Esophagus squamous epithelium (tissue), 5 donors: ENCODE measurements at regions not wholly inside any gene's neighbourhood (a gene's known extent, or its start where the extent isn't known, plus 50 kb on each side); places are given as distances from the start of the nearest gene placed in this dataset.

Experiments
- DNase-seq: peaks from one replicate; lab custom pipeline; 2025; lab: John Stamatoyannopoulos, UW
- H3K27ac ChIP-seq, 4 donors: fragments of 200-600 bp; sonication (generic); one replicate each; pipeline ENCODE4 v1.5.1; 2016 to 2019; ENCODE audit warnings: mild to moderate bottlenecking in 1 of 4
- H3K27me3 ChIP-seq, 4 donors: fragments of 200-600 bp; sonication (generic); 1 replicate in 3 of 4; 2 replicates in 1 of 4; pipeline versions ENCODE4 v1.5.1 to v1.6.0; 2017 to 2021; ENCODE audit warnings: antibody characterized with exemption in 1 of 4
- H3K36me3 ChIP-seq, 3 donors: fragments of 200-600 bp; sonication (generic); one replicate each; pipeline ENCODE4 v1.5.1; 2016 to 2019
- H3K4me1 ChIP-seq, 3 donors: fragments of 200-600 bp; sonication (generic); one replicate each; pipeline ENCODE4 v1.5.1; 2017 to 2019
- H3K4me3 ChIP-seq, 4 donors: fragments of 200-600 bp; sonication (generic); 1 replicate in 3 of 4; 2 replicates in 1 of 4; pipeline ENCODE4 v1.5.1; 2016 to 2019; ENCODE audit warnings: mild to moderate bottlenecking in 2 of 4, moderate library complexity in 1 of 4
- H3K9me3 ChIP-seq, 3 donors: fragments of 200-600 bp; sonication (generic); one replicate each; pipeline ENCODE4 v1.5.1; 2016 to 2019
- POLR2A ChIP-seq, 4 donors: fragments of 450-650 bp; IDR thresholded peaks; one replicate each; pipeline ENCODE4 v1.6.1; 2017; ENCODE audit warnings: antibody characterized with exemption in 4 of 4, mild to moderate bottlenecking in 4 of 4, moderate library complexity in 3 of 4
- WGBS, 2 donors: methylation state at CpG; one replicate each; pipeline ENCODE4 v1.1.5; 2018; 5-methylcytosine and 5-hydroxymethylcytosine counted together
- intact Hi-C: fragments of 100-400 bp; cut with DNase I; formaldehyde crosslinking; loops from one replicate; pipeline ENCODE4 v1.15.0; 2022
- TF ChIP-seq, protein P1 (sequence below), 6 experiments: fragments of 450-650 bp in 4 of 6; fragments of 200-600 bp in 2 of 6; sonication (generic) in 2 of 6; IDR thresholded peaks; one replicate each; pipeline ENCODE4 v1.5.1; 2016 to 2019; ENCODE audit warnings: antibody characterized with exemption in 6 of 6, mild to moderate bottlenecking in 4 of 6, moderate library complexity in 4 of 6
- donor health status: DM: yes; HTN: yes; CAD: no.

- no peak for DNase-seq
- no peak overlapping the region for H3K27ac ChIP-seq
- no peaks in the 10 kb centered on the region for H3K27me3 ChIP-seq
- 89 to 91% methylated on average over 3 of the region's 3 CpGs for WGBS, 2 donors
- no peaks in the 10 kb centered on the region for H3K4me1 ChIP-seq
- H3K36me3 ChIP-seq, result no peaks in the 10 kb centered on the region
- intact Hi-C loops, result no loop called here
- no peaks in the 10 kb centered on the region for H3K9me3 ChIP-seq
- no peak for TF ChIP-seq POLR2A (IDR thresholded peaks at IDR 0.05)
- TF ChIP-seq, protein P1, sequence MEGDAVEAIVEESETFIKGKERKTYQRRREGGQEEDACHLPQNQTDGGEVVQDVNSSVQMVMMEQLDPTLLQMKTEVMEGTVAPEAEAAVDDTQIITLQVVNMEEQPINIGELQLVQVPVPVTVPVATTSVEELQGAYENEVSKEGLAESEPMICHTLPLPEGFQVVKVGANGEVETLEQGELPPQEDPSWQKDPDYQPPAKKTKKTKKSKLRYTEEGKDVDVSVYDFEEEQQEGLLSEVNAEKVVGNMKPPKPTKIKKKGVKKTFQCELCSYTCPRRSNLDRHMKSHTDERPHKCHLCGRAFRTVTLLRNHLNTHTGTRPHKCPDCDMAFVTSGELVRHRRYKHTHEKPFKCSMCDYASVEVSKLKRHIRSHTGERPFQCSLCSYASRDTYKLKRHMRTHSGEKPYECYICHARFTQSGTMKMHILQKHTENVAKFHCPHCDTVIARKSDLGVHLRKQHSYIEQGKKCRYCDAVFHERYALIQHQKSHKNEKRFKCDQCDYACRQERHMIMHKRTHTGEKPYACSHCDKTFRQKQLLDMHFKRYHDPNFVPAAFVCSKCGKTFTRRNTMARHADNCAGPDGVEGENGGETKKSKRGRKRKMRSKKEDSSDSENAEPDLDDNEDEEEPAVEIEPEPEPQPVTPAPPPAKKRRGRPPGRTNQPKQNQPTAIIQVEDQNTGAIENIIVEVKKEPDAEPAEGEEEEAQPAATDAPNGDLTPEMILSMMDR (IDR thresholded peaks at IDR 0.05), result no peak
- H3K4me3 ChIP-seq, result no peak overlapping the region
These were observed 169.0 kb upstream of the PRPS1L1 start for GRCh38 chr7:18196638-18197037.

DNA sequence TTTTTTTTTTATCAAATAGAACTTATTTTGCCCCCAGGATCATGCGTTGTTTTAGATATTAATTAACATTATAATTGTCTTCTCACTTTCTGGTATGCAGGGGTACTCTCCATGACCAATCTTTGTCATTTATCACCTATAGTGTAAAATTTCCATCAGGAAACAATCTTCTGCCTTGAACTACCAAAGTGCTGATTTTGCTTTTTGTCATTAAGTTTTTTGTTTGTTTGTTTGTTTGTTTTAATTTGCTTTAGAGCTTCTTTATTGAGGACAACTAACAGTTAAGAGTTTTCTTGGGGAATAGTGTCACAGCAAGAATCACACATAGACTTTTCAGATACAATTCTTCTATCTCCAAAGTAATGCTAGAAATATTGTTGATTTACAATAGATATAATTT lies 171.2 kb upstream of the PRPS1L1 start:
- 86 to 88% methylated on average over 1 of the region's 1 CpG for WGBS, 2 donors
- no peak for DNase-seq
- TF ChIP-seq, protein P1 (IDR thresholded peaks at IDR 0.05), result no peak
- TF ChIP-seq POLR2A (IDR thresholded peaks at IDR 0.05), result no peak
- Histone ChIP-seq H3K27ac (no peak overlapping the region), H3K36me3 (no peaks in the 10 kb centered on the region), H3K9me3 (no peaks in the 10 kb centered on the region), H3K27me3 (no peaks in the 10 kb centered on the region), H3K4me1 (no peaks in the 10 kb centered on the region), H3K4me3 (no peak overlapping the region)
- intact Hi-C loops, result no loop called here

DNA sequence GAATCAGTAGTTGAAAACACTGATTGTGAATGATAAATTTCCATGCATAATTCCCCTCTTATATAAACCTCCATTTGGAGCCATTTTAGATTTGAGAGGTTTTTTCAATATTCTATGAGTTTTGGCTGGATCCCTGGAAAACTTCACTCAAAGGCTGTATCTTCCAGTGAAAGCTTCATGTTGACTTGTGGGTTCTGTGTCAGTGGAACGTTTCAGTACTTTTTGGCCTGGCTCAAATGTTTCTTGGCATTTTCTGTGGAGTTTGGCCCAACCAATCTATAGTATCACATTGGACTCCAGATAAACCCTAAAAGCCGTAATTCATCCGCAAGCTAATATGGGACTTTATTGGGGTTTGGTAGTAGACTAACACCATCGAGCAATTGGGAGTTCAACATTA lies 172.6 kb upstream of the PRPS1L1 start:
- no peaks in the 10 kb centered on the region for H3K4me1 ChIP-seq
- 69 to 74% methylated on average over 4 of the region's 4 CpGs for WGBS, 2 donors
- H3K4me3 ChIP-seq, result no peak overlapping the region
- no peaks in the 10 kb centered on the region for H3K9me3 ChIP-seq
- intact Hi-C loops, result no loop called here
- TF ChIP-seq POLR2A (IDR thresholded peaks at IDR 0.05), result no peak
- TF ChIP-seq, protein P1 (IDR thresholded peaks at IDR 0.05), result no peak
- no peaks in the 10 kb centered on the region for H3K27me3 ChIP-seq
- H3K27ac ChIP-seq, result no peak overlapping the region
- no peaks in the 10 kb centered on the region for H3K36me3 ChIP-seq
- DNase-seq, result no peak

- 80 to 85% methylated on average over 8 of the region's 8 CpGs for WGBS, 2 donors
- no peaks in the 10 kb centered on the region for H3K4me1 ChIP-seq
- no peaks in the 10 kb centered on the region for H3K27me3 ChIP-seq
- no peak overlapping the region for H3K27ac ChIP-seq
- intact Hi-C loops, result no loop called here
- no peak overlapping the region for H3K4me3 ChIP-seq
- TF ChIP-seq POLR2A (IDR thresholded peaks at IDR 0.05), result no peak
- TF ChIP-seq, protein P1 (IDR thresholded peaks at IDR 0.05), result no peak
- no peaks in the 10 kb centered on the region for H3K36me3 ChIP-seq
- no peak for DNase-seq
- no peaks in the 10 kb centered on the region for H3K9me3 ChIP-seq
These were observed 173.2 kb upstream of the PRPS1L1 start for GRCh38 chr7:18200855-18201254.

DNA sequence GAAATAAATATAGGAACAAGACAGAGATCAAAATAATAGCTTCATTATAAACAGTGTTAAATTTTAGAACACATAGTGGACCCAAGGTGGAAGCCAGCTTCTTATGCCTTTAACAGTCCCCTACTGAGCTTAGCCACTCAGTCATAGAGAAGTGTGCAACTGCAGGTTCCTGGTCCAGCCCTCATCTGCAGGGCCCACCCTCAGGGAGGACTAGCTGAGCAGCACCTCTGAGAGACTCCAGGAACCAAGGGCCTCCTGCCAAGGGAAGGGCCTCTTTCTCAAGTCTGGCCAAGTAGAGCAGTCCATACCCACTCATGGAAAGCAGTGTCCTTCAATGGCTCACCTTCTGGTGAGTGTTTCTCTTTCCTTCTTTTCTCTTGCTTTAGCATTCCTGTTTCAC lies 173.7 kb upstream of the PRPS1L1 start:
- H3K27me3 ChIP-seq, result no peaks in the 10 kb centered on the region
- DNase-seq, result no peak
- TF ChIP-seq, protein P1 (IDR thresholded peaks at IDR 0.05), result no peak
- no peak for TF ChIP-seq POLR2A (IDR thresholded peaks at IDR 0.05)
- intact Hi-C loops, result no loop called here
- H3K36me3 ChIP-seq, result no peaks in the 10 kb centered on the region
- H3K4me3 ChIP-seq, result no peak overlapping the region
- no peaks in the 10 kb centered on the region for H3K4me1 ChIP-seq
- H3K9me3 ChIP-seq, result no peaks in the 10 kb centered on the region
- peak overlapping the region in 1 of 4 donors; percentile 3 for H3K27ac ChIP-seq
